IMR-90 (cell line): ENCODE measurements at regions not wholly inside any gene's neighbourhood (a gene's known extent, or its start where the extent isn't known, plus 50 kb on each side); places are given as distances from the start of the nearest gene placed in this dataset.

ENCODE experiments used
- ATAC-seq: fragments of 200-7000 bp; cut with Tn5 transposase; 2 replicates; pipeline ENCODE4 v1.9.1; 2020; ENCODE audit warnings: low read depth, mild to moderate bottlenecking, moderate library complexity
- BruUV-seq: library from RNA; stranded (reverse); fragments of 400-500 nt; replicated peaks from 2 replicates; lab custom pipeline; 2021; lab: Mats Ljungman, UMichigan
- CTCF ChIA-PET: fragments of 300-600 bp; formaldehyde crosslinking; extraction: SDS; loops from one replicate; lab custom pipeline; 2021; ENCODE audit warnings: antibody characterized with exemption; lab: Yijun Ruan, JAX
- POLR2A ChIA-PET: fragments of 300-600 bp; sonication (Branson Sonifier 250); formaldehyde crosslinking; loops from one replicate; lab custom pipeline; 2022; ENCODE audit warnings: antibody characterized with exemption; ENCODE audit not compliant: unreplicated experiment; lab: Charles Lee
- DNase-seq: peaks from one replicate; pipeline ENCODE4 v3.0.0; 2013
- H2AFZ ChIP-seq: replicated peaks from 2 replicates; pipeline ENCODE3; 2013; ENCODE audit warnings: low read length, mild to moderate bottlenecking; ENCODE audit not compliant: poor library complexity
- H2AK5ac ChIP-seq: 2 replicates; pipeline ENCODE4 v1.6.1; 2013; ENCODE audit warnings: low read depth, low read length, inconsistent platforms
- H2AK9ac ChIP-seq: replicated peaks from 2 replicates; pipeline ENCODE3; 2013; ENCODE audit warnings: mild to moderate bottlenecking, low read depth, low read length, moderate library complexity; ENCODE audit not compliant: poor library complexity
- H2BK120ac ChIP-seq: 2 replicates; pipeline ENCODE4 v1.6.1; 2013; ENCODE audit warnings: low read depth, low read length, inconsistent platforms
- H2BK15ac ChIP-seq: 3 replicates; pipeline ENCODE4 v1.6.1; 2013; ENCODE audit warnings: low read depth, low read length, inconsistent platforms
- H2BK20ac ChIP-seq: 2 replicates; pipeline ENCODE4 v1.6.1; 2013; ENCODE audit warnings: low read depth, mild to moderate bottlenecking, inconsistent platforms, low read length, moderate library complexity
- H2BK5ac ChIP-seq: 2 replicates; pipeline ENCODE4 v1.6.1; 2013; ENCODE audit warnings: mild to moderate bottlenecking, low read depth, low read length, inconsistent platforms; ENCODE audit not compliant: poor library complexity, severe bottlenecking
- H3K14ac ChIP-seq: replicated peaks from 2 replicates; pipeline ENCODE4 v1.6.1; 2013; ENCODE audit warnings: low read depth, low read length, inconsistent platforms
- H3K18ac ChIP-seq: 2 replicates; pipeline ENCODE4 v1.6.1; 2013; ENCODE audit warnings: low read depth, low read length, control low read depth
- H3K23ac ChIP-seq: 2 replicates; pipeline ENCODE4 v1.6.1; 2013; ENCODE audit warnings: low read depth, low read length, inconsistent platforms
- H3K27ac ChIP-seq: 2 replicates; pipeline ENCODE4 v1.5.1; 2013; ENCODE audit warnings: mild to moderate bottlenecking, control low read depth, low read length; ENCODE audit not compliant: insufficient read depth
- H3K27me3 ChIP-seq: 2 replicates; pipeline ENCODE4 v1.6.1; 2013; ENCODE audit warnings: low read length; ENCODE audit not compliant: control insufficient read depth, insufficient read depth
- H3K36me3 ChIP-seq: 2 replicates; pipeline ENCODE4 v1.6.1; 2013; ENCODE audit warnings: low read length, mixed read lengths; ENCODE audit not compliant: control insufficient read depth, insufficient read depth
- H3K4ac ChIP-seq: 2 replicates; pipeline ENCODE4 v1.6.1; 2013; ENCODE audit warnings: low read depth, low read length, inconsistent platforms
- H3K4me1 ChIP-seq: 2 replicates; pipeline ENCODE4 v1.6.1; 2013; ENCODE audit warnings: low read length, mixed read lengths; ENCODE audit not compliant: control insufficient read depth, insufficient read depth
- H3K4me2 ChIP-seq: 2 replicates; pipeline ENCODE4 v1.6.1; 2013; ENCODE audit warnings: low read depth, mild to moderate bottlenecking, control low read depth, low read length, moderate library complexity
- H3K4me3 ChIP-seq: 2 replicates; pipeline ENCODE4 v1.5.1; 2013; ENCODE audit warnings: low read depth, mild to moderate bottlenecking, control low read depth, low read length, moderate library complexity; ENCODE audit not compliant: insufficient read depth
- H3K56ac ChIP-seq: 2 replicates; pipeline ENCODE4 v1.6.1; 2013; ENCODE audit warnings: low read length, inconsistent platforms; ENCODE audit not compliant: insufficient read depth; ENCODE audit errors: extremely low read depth
- H3K79me1 ChIP-seq, 2 experiments: 2 replicates each; pipeline ENCODE4 v1.6.1; 2013; ENCODE audit warnings: low read length in 2 of 2, inconsistent platforms in 1 of 2, low read depth in 1 of 2
- H3K9ac ChIP-seq: 2 replicates; pipeline ENCODE4 v1.6.1; 2013; ENCODE audit warnings: low read depth, low read length, control low read depth
- H3K9me1 ChIP-seq: 2 replicates; pipeline ENCODE4 v1.6.1; 2013; ENCODE audit warnings: low read length, inconsistent platforms; ENCODE audit not compliant: insufficient read depth
- H3K9me3 ChIP-seq: 2 replicates; pipeline ENCODE4 v1.6.1; 2013; ENCODE audit warnings: low read length; ENCODE audit not compliant: control insufficient read depth, insufficient read depth
- H4K20me1 ChIP-seq: 2 replicates; pipeline ENCODE4 v1.6.1; 2013; ENCODE audit warnings: low read length, inconsistent platforms; ENCODE audit not compliant: insufficient read depth
- H4K5ac ChIP-seq: 2 replicates; pipeline ENCODE4 v1.6.1; 2013; ENCODE audit warnings: mild to moderate bottlenecking, low read depth, low read length, control low read depth
- H4K8ac ChIP-seq, 2 experiments: 2 replicates each; pipeline ENCODE4 v1.6.1; 2013; ENCODE audit warnings: low read depth in 2 of 2, low read length in 2 of 2, control low read depth in 1 of 2, inconsistent platforms in 1 of 2
- H4K91ac ChIP-seq: 2 replicates; pipeline ENCODE4 v1.6.1; 2013; ENCODE audit warnings: low read depth, low read length, inconsistent platforms; ENCODE audit not compliant: insufficient read depth
- CEBPB ChIP-seq: IDR thresholded peaks from 2 replicates; pipeline ENCODE4 v1.6.1; 2012; ENCODE audit warnings: low read depth, low read length, improper control_type of control experiment
- CHD1 ChIP-seq: IDR thresholded peaks from 2 replicates; pipeline ENCODE4 v1.6.1; 2012; ENCODE audit warnings: low read depth, low read length, improper control_type of control experiment
- FOS ChIP-seq: fragments of 150-350 bp; IDR thresholded peaks from 2 replicates; pipeline ENCODE4 v1.6.1; 2016; ENCODE audit warnings: low read depth, low read length
- MAZ ChIP-seq: IDR thresholded peaks from 2 replicates; pipeline ENCODE4 v1.6.1; 2012; ENCODE audit warnings: low read depth, mild to moderate bottlenecking, low read length, improper control_type of control experiment, moderate library complexity, borderline replicate concordance
- MXI1 ChIP-seq: IDR thresholded peaks from 2 replicates; pipeline ENCODE4 v1.6.1; 2012; ENCODE audit warnings: low read depth, mild to moderate bottlenecking, low read length, moderate library complexity, borderline replicate concordance
- NFE2L2 ChIP-seq: fragments of 150-350 bp; IDR thresholded peaks from 2 replicates; pipeline ENCODE4 v1.6.1; 2016; ENCODE audit warnings: low read depth, mild to moderate bottlenecking, low read length
- RCOR1 ChIP-seq: IDR thresholded peaks from 2 replicates; pipeline ENCODE4 v1.6.1; 2012; ENCODE audit warnings: mild to moderate bottlenecking, low read length, improper control_type of control experiment; ENCODE audit not compliant: insufficient replicate concordance
- RFX5 ChIP-seq: IDR thresholded peaks from 2 replicates; pipeline ENCODE4 v1.8.0; 2012; ENCODE audit warnings: low read depth, mild to moderate bottlenecking, low read length, moderate library complexity
- WGBS, 2 experiments: methylation state at CpG; one replicate each; pipeline versions ENCODE4 v1.1.5 to v1.1.7; 2013; ENCODE audit warnings: missing lambda C conversion rate in 2 of 2; ENCODE audit not compliant: insufficient read length in 1 of 2; ENCODE audit errors: extremely low coverage in 2 of 2; 5-methylcytosine and 5-hydroxymethylcytosine counted together
- dilution Hi-C: fragments of 300-500 bp; cut with HindIII; formaldehyde crosslinking; loops from one replicate; pipeline ENCODE4 v1.14.3; 2018; ENCODE audit warnings: low sequenced_read_pairs; ENCODE audit not compliant: unreplicated experiment
- in situ Hi-C: fragments of 300-500 bp; cut with MboI; formaldehyde crosslinking; loops from 3 replicates; pipeline ENCODE4 v1.14.3; 2019; ENCODE audit warnings: low sequenced_read_pairs, inconsistent platforms, mixed read lengths
- intact Hi-C: fragments of 100-400 bp; cut with micrococcal nuclease; formaldehyde crosslinking; loops from 2 replicates; pipeline ENCODE4 v1.10.0; 2022
- TF ChIP-seq, protein P1 (sequence below): conservative IDR thresholded peaks from 2 replicates; pipeline ENCODE4 v1.5.1; 2012; ENCODE audit warnings: mild to moderate bottlenecking, low read depth, low read length, improper control_type of control experiment

DNA sequence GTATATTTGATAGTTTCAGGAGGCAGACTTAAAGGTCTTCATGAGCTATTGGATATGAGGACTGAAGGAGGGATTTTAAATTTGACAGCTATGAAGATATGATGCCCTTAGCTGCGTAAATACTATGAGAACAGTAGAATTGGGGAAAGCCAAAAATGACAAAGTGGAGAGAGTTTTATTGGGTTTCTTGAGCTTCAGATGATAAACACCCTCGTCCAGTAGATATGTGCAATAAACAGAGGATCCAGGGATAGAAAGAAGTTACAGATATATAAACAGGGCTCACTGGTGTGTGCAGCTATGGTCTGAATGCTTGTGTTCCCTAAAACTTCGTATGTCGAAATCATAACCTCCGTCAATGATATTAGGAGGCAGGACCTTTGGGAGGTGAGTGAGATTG, 131.3 kb downstream of the INHBA start:
- intact Hi-C loops = no loop called here
- ChIA-PET CTCF (no interaction called here), POLR2A (no interaction called here)
- no peak overlapping the region; the same call in 1 of the 2 replicates for H3K23ac ChIP-seq
- no peak overlapping the region for H2AK9ac ChIP-seq
- H2BK120ac ChIP-seq = peak overlapping the region; percentile 66; the same call in 1 of the 2 replicates
- no peak for ATAC-seq
- WGBS, 2 experiments = 69% methylated on average over 2 of the region's 5 CpGs; no CpG with 5 or more reads in 1 of the 2 experiments
- H3K4me1 ChIP-seq = peaks cover 12% of the 10 kb centered on the region; the same call in 1 of the 2 replicates
- H2BK20ac ChIP-seq = peak overlapping the region; percentile 71
- no peaks in the 10 kb centered on the region for H3K27me3 ChIP-seq
- H3K36me3 ChIP-seq = no peaks in the 10 kb centered on the region
- H3K4me2 ChIP-seq = no peak overlapping the region
- no peak overlapping the region for H2BK5ac ChIP-seq
- H3K4me3 ChIP-seq = no peak overlapping the region
- no TSS peak for BruUV-seq
- H3K56ac ChIP-seq = no peak overlapping the region
- peak overlapping the region in 1 of 2 experiments; percentile 22; a peak in 1 of 4 replicates for H4K8ac ChIP-seq
- peak overlapping the region; percentile 55; the same call in 1 of the 2 replicates for H3K4ac ChIP-seq
- no peak for TF ChIP-seq CHD1
- TF ChIP-seq NFE2L2 = no peak
- no peak for TF ChIP-seq MAZ
- no peak for TF ChIP-seq RFX5
- TF ChIP-seq MXI1 = no peak
- no peak for TF ChIP-seq FOS
- TF ChIP-seq RCOR1 = no peak
- peak; percentile 44; the same call in 1 of the 2 replicates for TF ChIP-seq CEBPB
- TF ChIP-seq, protein P1, sequence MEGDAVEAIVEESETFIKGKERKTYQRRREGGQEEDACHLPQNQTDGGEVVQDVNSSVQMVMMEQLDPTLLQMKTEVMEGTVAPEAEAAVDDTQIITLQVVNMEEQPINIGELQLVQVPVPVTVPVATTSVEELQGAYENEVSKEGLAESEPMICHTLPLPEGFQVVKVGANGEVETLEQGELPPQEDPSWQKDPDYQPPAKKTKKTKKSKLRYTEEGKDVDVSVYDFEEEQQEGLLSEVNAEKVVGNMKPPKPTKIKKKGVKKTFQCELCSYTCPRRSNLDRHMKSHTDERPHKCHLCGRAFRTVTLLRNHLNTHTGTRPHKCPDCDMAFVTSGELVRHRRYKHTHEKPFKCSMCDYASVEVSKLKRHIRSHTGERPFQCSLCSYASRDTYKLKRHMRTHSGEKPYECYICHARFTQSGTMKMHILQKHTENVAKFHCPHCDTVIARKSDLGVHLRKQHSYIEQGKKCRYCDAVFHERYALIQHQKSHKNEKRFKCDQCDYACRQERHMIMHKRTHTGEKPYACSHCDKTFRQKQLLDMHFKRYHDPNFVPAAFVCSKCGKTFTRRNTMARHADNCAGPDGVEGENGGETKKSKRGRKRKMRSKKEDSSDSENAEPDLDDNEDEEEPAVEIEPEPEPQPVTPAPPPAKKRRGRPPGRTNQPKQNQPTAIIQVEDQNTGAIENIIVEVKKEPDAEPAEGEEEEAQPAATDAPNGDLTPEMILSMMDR = no peak
- H2BK15ac ChIP-seq = 0 out of 3 replicates have a peak overlapping the region, but pooled peaks have one; percentile 53
- H4K5ac ChIP-seq = no peak overlapping the region
- H3K14ac ChIP-seq = no peak overlapping the region
- H3K9me1 ChIP-seq = peaks cover 8% of the 10 kb centered on the region
- no peaks in the 10 kb centered on the region for H3K9me3 ChIP-seq
- in situ Hi-C loops = no loop called here
- H4K91ac ChIP-seq = no peak overlapping the region
- H3K18ac ChIP-seq = no peak overlapping the region
- no peak overlapping the region for H3K27ac ChIP-seq
- H4K20me1 ChIP-seq = no peaks in the 10 kb centered on the region
- H3K79me1 ChIP-seq = peaks cover 0 to 18% of the 10 kb centered on the region in 2 experiments; a peak in 2 of 4 replicates
- no peak overlapping the region for H3K9ac ChIP-seq
- no peak overlapping the region for H2AFZ ChIP-seq
- 0 out of 2 replicates have a peak overlapping the region, but pooled peaks have one; percentile 27 for H2AK5ac ChIP-seq
- dilution Hi-C loops = no loop called here
- DNase-seq = no peak
